Stimulated activated effector memory CD8-positive, alpha-beta T cell treated with anti-CD3 and anti-CD28 coated beads, Interleukin-12 subunit alpha, Interleukin-12 subunit beta, amount 100 ng/mL, for 72 hours (primary cell): ENCODE measurements at regions not wholly inside any gene's neighbourhood (a gene's known extent, or its start where the extent isn't known, plus 50 kb on each side); places are given as distances from the start of the nearest gene placed in this dataset.

Experiments
- ATAC-seq: fragments of 150-1000 bp; cut with Tn5 transposase; 2 replicates; pipeline ENCODE4 v1.10.0; 2021
- DNase-seq, 2 donors: peaks; one replicate each; pipeline ENCODE4 v3.0.0; 2021 to 2022; ENCODE audit warnings: low spot score in 2 of 2
- H3K27ac Mint-ChIP-seq: one replicate; pipeline ENCODE4 v1.8.0; 2022; ENCODE audit warnings: mild to moderate bottlenecking, mixed read lengths
- H3K36me3 Mint-ChIP-seq: one replicate; pipeline ENCODE4 v1.8.0; 2022; ENCODE audit warnings: mild to moderate bottlenecking, mixed read lengths
- H3K4me1 Mint-ChIP-seq: one replicate; pipeline ENCODE4 v1.8.0; 2022; ENCODE audit warnings: mixed read lengths
- H3K4me3 Mint-ChIP-seq: one replicate; pipeline ENCODE4 v1.8.0; 2022; ENCODE audit warnings: mild to moderate bottlenecking, mixed read lengths
- H3K9me3 Mint-ChIP-seq: one replicate; pipeline ENCODE4 v1.8.0; 2022; ENCODE audit warnings: mixed read lengths

- Mint-ChIP-seq H3K4me3 (no peak overlapping the region), H3K36me3 (no peaks in the 10 kb centered on the region), H3K4me1 (no peaks in the 10 kb centered on the region), H3K9me3 (peaks cover 4% of the 10 kb centered on the region), H3K27ac (no peak overlapping the region)
- no peak for DNase-seq
- ATAC-seq = no peak
Observed at GRCh38 chr10:83625831-83626360, 513.4 kb upstream of the GHITM start.

GRCh38 chr10:83632701-83633100, 506.6 kb upstream of the GHITM start:
- Mint-ChIP-seq H3K4me1 (no peaks in the 10 kb centered on the region), H3K36me3 (no peaks in the 10 kb centered on the region), H3K4me3 (no peak overlapping the region), H3K9me3 (peaks cover 4% of the 10 kb centered on the region), H3K27ac (no peak overlapping the region)
- DNase-seq (no peak), ATAC-seq (no peak)

DNA sequence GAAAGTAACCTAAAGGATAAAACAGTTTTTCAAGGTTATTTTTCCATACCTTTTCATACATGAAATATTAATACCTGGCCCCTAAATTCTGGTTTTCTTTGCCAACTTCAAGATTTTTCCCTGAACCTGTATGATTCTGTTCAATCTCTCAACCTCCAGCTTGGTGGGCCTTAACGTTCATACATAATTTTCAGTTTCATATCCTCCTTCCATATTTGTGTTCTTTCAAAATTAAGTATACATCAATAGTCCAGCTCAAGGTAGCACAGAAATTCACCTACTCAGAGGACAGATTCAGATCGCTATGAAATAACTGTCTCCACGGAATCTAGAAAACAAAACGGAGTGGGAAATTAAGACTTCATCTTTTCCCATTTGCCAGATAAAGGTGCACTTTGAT, 505.8 kb upstream of the GHITM start:
- H3K4me1 Mint-ChIP-seq = no peaks in the 10 kb centered on the region
- H3K4me3 Mint-ChIP-seq = no peak overlapping the region
- no peak for DNase-seq
- H3K9me3 Mint-ChIP-seq = peaks cover 4% of the 10 kb centered on the region
- ATAC-seq = no peak
- no peaks in the 10 kb centered on the region for H3K36me3 Mint-ChIP-seq
- H3K27ac Mint-ChIP-seq = no peak overlapping the region

DNA sequence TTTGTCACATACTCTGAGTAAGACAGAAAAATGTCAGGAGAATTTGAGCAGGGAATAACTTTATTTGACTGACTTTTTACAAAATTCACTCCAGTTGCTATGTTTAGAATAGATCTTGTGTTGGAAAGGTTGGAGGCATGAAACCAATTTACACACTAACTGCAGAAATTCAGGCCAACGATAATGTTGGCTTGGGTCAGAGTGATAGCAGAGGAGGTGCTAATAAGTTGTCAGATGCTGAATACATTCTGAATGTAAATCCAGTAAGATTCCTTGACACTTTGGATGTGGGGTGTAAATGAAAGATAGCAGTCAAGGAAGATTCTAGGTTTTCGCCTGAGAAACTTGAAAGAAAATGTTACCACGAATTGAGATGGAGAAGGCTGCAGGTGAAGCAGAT, 502.5 kb upstream of the GHITM start:
- Mint-ChIP-seq H3K9me3 (peaks cover 9% of the 10 kb centered on the region), H3K4me1 (no peaks in the 10 kb centered on the region)

DNA sequence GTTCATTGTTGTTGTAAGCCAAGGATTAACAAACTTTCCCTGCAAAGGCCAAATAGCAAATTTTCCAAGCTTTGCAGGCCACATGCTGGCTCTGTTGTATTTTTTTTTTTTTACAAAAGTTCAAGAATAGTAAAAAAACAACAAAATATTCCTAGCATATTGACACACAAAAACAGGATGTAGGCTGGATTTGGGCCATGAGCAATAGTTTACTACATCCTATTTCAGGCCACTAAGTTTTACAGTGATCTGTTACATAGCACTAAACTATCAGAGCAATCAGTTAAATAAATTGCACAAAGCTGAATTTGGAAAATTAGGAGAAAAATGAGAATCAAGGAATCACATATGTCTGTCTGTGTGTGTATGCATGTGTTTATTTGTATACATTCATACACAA, 491.8 kb upstream of the GHITM start:
- H3K36me3 Mint-ChIP-seq = no peaks in the 10 kb centered on the region
- no peak for ATAC-seq
- H3K4me3 Mint-ChIP-seq = no peak overlapping the region
- DNase-seq = no peak
- H3K4me1 Mint-ChIP-seq = no peaks in the 10 kb centered on the region
- peaks cover 3% of the 10 kb centered on the region for H3K9me3 Mint-ChIP-seq
- no peak overlapping the region for H3K27ac Mint-ChIP-seq

More for the DNA sequence above, 502.5 kb upstream of the GHITM start:
- H3K36me3 Mint-ChIP-seq = no peaks in the 10 kb centered on the region
- ATAC-seq (no peak), DNase-seq (no peak)
- no peak overlapping the region for H3K4me3 Mint-ChIP-seq
- no peak overlapping the region for H3K27ac Mint-ChIP-seq

DNA sequence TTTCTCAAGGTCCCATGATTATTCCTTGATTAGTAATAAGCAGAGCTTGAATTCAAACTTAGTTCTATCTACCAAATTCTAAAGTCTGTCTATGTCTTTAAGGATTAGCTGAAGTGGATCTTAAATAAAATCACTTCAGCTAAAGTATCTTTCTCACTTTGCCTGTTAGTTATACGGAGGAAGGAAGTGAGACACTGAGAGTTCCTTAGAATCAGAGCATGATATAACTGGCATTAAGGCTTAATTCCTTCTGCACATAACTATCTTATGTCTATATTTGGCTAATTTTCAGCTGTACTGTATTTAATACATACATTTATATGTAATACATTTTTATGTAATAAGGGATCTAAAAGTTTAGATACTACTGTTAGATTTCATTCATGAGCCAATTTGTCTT, 491.1 kb upstream of the GHITM start:
- no peak for ATAC-seq
- Mint-ChIP-seq H3K4me1 (no peaks in the 10 kb centered on the region), H3K36me3 (no peaks in the 10 kb centered on the region), H3K27ac (no peak overlapping the region), H3K9me3 (peaks cover 3% of the 10 kb centered on the region), H3K4me3 (no peak overlapping the region)
- no peak for DNase-seq

- DNase-seq (no peak), ATAC-seq (no peak)
- Mint-ChIP-seq H3K9me3 (peaks cover 3% of the 10 kb centered on the region), H3K27ac (no peak overlapping the region), H3K4me3 (no peak overlapping the region), H3K36me3 (no peaks in the 10 kb centered on the region), H3K4me1 (no peaks in the 10 kb centered on the region)
Observed at GRCh38 chr10:83649471-83649870, 489.8 kb upstream of the GHITM start.

DNA sequence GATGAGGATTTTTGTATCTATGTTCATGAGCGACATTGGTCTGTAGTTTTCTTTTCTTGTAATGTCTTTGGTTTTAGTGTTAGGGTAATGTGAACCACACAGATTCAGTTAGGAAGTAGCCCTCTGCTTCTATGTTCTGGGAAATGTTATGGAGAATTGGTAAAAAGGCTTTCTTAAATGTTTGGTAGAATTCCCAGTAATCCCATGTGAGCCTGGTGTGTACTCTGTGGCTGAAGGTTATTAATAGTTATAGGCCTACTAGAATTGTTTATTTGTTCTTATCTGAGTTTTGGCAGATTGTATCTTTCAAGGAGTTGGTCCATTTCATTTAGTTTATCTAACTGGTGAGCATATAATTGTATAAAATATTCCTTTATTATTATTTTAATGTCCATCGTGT, 484.6 kb upstream of the GHITM start:
- Mint-ChIP-seq H3K4me1 (no peaks in the 10 kb centered on the region), H3K9me3 (peaks cover 5% of the 10 kb centered on the region), H3K27ac (no peak overlapping the region), H3K4me3 (no peak overlapping the region), H3K36me3 (no peaks in the 10 kb centered on the region)
- ATAC-seq (no peak), DNase-seq (no peak)

DNA sequence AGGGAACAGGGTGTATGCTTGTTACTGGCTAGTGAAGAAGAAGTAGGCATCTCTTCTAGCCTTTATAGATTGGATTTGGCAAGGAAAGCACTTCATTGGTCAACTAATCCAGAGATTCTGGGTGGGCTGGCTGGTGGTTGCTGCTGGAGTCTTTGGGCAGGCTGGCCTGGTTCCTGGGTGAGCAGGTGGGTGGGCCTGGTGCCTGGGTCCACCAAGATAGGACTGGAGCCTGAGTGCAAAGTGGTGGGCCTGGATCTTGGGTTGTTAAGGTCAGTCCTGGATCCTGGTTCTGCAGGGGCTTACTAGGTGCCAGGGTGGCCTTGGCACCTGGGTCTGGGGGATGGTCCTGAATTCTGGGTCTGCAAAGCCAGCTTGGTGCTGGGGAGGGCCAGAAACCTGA, 482.4 kb upstream of the GHITM start:
- DNase-seq (no peak), ATAC-seq (peak; percentile 11)
- Mint-ChIP-seq H3K4me3 (no peak overlapping the region), H3K27ac (no peak overlapping the region), H3K36me3 (no peaks in the 10 kb centered on the region), H3K4me1 (no peaks in the 10 kb centered on the region), H3K9me3 (peaks cover 5% of the 10 kb centered on the region)

GRCh38 chr10:83657487-83657886, 481.8 kb upstream of the GHITM start:
- Mint-ChIP-seq H3K9me3 (peaks cover 5% of the 10 kb centered on the region), H3K4me1 (no peaks in the 10 kb centered on the region), H3K27ac (no peak overlapping the region), H3K36me3 (no peaks in the 10 kb centered on the region), H3K4me3 (no peak overlapping the region)
- ATAC-seq = peak; percentile 39
- no peak for DNase-seq

GRCh38 chr10:83663918-83664317, 475.4 kb upstream of the GHITM start:
- Mint-ChIP-seq H3K4me1 (no peaks in the 10 kb centered on the region), H3K4me3 (no peak overlapping the region), H3K36me3 (no peaks in the 10 kb centered on the region), H3K27ac (no peak overlapping the region), H3K9me3 (no peaks in the 10 kb centered on the region)
- DNase-seq (no peak), ATAC-seq (no peak)

DNA sequence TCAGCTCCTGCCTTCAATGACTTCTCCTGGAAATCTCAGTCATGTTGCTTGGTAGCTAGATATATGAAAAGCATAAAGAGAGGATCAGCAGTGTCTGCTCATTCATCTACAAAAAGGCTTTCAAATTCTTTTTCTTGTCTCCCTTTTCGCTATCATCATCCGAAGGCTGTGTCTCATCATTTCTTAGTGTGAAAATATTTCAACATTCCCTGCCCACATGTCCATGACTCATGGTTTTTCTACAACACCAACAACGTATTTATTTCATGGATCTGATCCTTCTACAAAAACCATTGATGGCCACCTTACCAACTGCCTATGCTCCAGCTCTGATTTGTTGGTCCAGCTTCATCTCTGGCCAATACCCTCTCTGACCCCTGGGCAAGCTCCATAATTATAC, 472.5 kb upstream of the GHITM start:
- Mint-ChIP-seq H3K4me1 (no peaks in the 10 kb centered on the region), H3K27ac (no peak overlapping the region), H3K4me3 (no peak overlapping the region), H3K36me3 (no peaks in the 10 kb centered on the region), H3K9me3 (no peaks in the 10 kb centered on the region)
- ATAC-seq (no peak), DNase-seq (no peak)

GRCh38 chr10:83667594-83667993, 471.7 kb upstream of the GHITM start:
- Mint-ChIP-seq H3K27ac (no peak overlapping the region), H3K9me3 (no peaks in the 10 kb centered on the region), H3K4me1 (no peaks in the 10 kb centered on the region), H3K36me3 (no peaks in the 10 kb centered on the region), H3K4me3 (no peak overlapping the region)
- no peak for DNase-seq
- ATAC-seq = no peak

GRCh38 chr10:83673316-83673715, 466.0 kb upstream of the GHITM start:
- H3K36me3 Mint-ChIP-seq = no peaks in the 10 kb centered on the region

GRCh38 chr10:83677795-83678194, 461.5 kb upstream of the GHITM start:
- H3K27ac Mint-ChIP-seq = no peak overlapping the region
- DNase-seq = no peak
- no peak overlapping the region for H3K4me3 Mint-ChIP-seq
- no peak for ATAC-seq
- H3K36me3 Mint-ChIP-seq = no peaks in the 10 kb centered on the region
- H3K9me3 Mint-ChIP-seq = no peaks in the 10 kb centered on the region
- peaks cover 14% of the 10 kb centered on the region for H3K4me1 Mint-ChIP-seq

More at GRCh38 chr10:83673316-83673715, 466.0 kb upstream of the GHITM start:
- Mint-ChIP-seq H3K4me3 (no peak overlapping the region), H3K9me3 (no peaks in the 10 kb centered on the region), H3K27ac (no peak overlapping the region), H3K4me1 (no peaks in the 10 kb centered on the region)
- DNase-seq (no peak), ATAC-seq (no peak)

DNA sequence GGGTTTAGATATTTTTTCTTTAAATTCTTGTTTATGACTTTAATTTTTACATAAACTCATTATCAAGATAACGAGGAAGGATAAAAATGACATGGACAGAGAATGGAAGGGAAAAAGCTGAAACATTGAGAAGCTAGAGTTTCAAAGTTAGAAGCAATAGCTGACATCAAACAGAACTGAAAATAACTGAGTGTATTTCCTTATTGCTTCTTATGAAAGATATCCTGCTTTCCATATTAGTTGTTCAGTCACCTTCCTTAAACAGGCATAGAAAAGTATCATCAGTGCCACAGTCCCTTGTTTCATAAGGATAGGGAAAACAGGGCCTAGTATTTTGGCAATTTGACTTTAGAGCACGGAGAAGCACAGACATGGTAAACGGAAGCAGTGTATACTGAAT, 460.5 kb upstream of the GHITM start:
- Mint-ChIP-seq H3K36me3 (no peaks in the 10 kb centered on the region), H3K4me3 (no peak overlapping the region), H3K27ac (no peak overlapping the region), H3K9me3 (no peaks in the 10 kb centered on the region), H3K4me1 (peaks cover 14% of the 10 kb centered on the region)
- DNase-seq (no peak), ATAC-seq (peak; percentile 17)

- ATAC-seq = peak; percentile 95
- DNase-seq = peak in 1 of 2 donors; percentile 58
- H3K4me3 Mint-ChIP-seq = no peak overlapping the region
Observed at GRCh38 chr10:83680470-83680891, 458.8 kb upstream of the GHITM start.

More at GRCh38 chr10:83680470-83680891, 458.8 kb upstream of the GHITM start:
- Mint-ChIP-seq H3K4me1 (peaks cover 14% of the 10 kb centered on the region), H3K36me3 (no peaks in the 10 kb centered on the region), H3K9me3 (no peaks in the 10 kb centered on the region), H3K27ac (peak overlapping the region; percentile 26)
